Activated CD8-positive, alpha-beta memory T cell treated with anti-CD3 and anti-CD28 coated beads for 24 hours (primary cell): ENCODE measurements at regions not wholly inside any gene's neighbourhood (a gene's known extent, or its start where the extent isn't known, plus 50 kb on each side); places are given as distances from the start of the nearest gene placed in this dataset.
"Not testable (repeated sequence)": the region's sequence is repeated elsewhere in the genome, so short reads cannot be mapped to it uniquely, and the experiment has no call there.

Experiments used
- DNase-seq: peaks from one replicate; pipeline ENCODE4 v3.0.0-alpha.2; 2020

GRCh38 chr5:56685503-56686217, 129.7 kb upstream of the MAP3K1 start:
- no peak for DNase-seq

GRCh38 chr5:56684159-56684558, 131.2 kb upstream of the MAP3K1 start:
- no peak for DNase-seq

- DNase-seq: no peak
Observed at GRCh38 chr5:56683733-56684132, 131.6 kb upstream of the MAP3K1 start.

- DNase-seq: no peak
Observed at GRCh38 chr5:56683281-56683680, 132.1 kb upstream of the MAP3K1 start.

GRCh38 chr5:56681346-56681745, 134.0 kb upstream of the MAP3K1 start:
- DNase-seq: no peak

- no peak for DNase-seq
Observed at GRCh38 chr5:56680731-56681130, 134.6 kb upstream of the MAP3K1 start.

- no peak for DNase-seq
Observed at GRCh38 chr5:56677690-56678305, 137.6 kb upstream of the MAP3K1 start.

GRCh38 chr5:56676091-56676768, 139.1 kb upstream of the MAP3K1 start:
- no peak for DNase-seq

GRCh38 chr5:56674441-56674840, 140.9 kb upstream of the MAP3K1 start:
- no peak for DNase-seq

- no peak for DNase-seq
Observed at GRCh38 chr5:56673171-56673570, 142.2 kb upstream of the MAP3K1 start.

- DNase-seq: no peak
Observed at GRCh38 chr5:56671571-56671970, 143.8 kb upstream of the MAP3K1 start.

- DNase-seq: no peak
Observed at GRCh38 chr5:56670916-56671315, 144.4 kb upstream of the MAP3K1 start.

- peak; percentile 69 for DNase-seq
Observed at GRCh38 chr5:56669534-56670483, 145.5 kb upstream of the MAP3K1 start.

GRCh38 chr5:56668996-56669395, 146.4 kb upstream of the MAP3K1 start:
- no peak for DNase-seq

- no peak for DNase-seq
Observed at GRCh38 chr5:56667692-56668091, 147.7 kb upstream of the MAP3K1 start.

GRCh38 chr5:56666901-56667300, 148.4 kb upstream of the MAP3K1 start:
- DNase-seq: no peak

GRCh38 chr5:56665117-56665516, 150.2 kb upstream of the MAP3K1 start:
- DNase-seq: not testable (repeated sequence)

- no peak for DNase-seq
Observed at GRCh38 chr5:56664025-56664424, 151.3 kb upstream of the MAP3K1 start.

- DNase-seq: no peak
Observed at GRCh38 chr5:56663523-56663922, 151.8 kb upstream of the MAP3K1 start.

GRCh38 chr5:56662893-56663292, 152.5 kb upstream of the MAP3K1 start:
- DNase-seq: no peak

- DNase-seq: no peak
Observed at GRCh38 chr5:56659971-56660370, 155.4 kb upstream of the MAP3K1 start.

- no peak for DNase-seq
Observed at GRCh38 chr5:56658972-56659371, 156.4 kb upstream of the MAP3K1 start.
